ENCODE measurements at regions not wholly inside any gene's neighbourhood (a gene's known extent, or its start where the extent isn't known, plus 50 kb on each side); places are given as distances from the start of the nearest gene placed in this dataset.
A peak's percentile ranks its signal among the peaks of the same experiment; 100 is the strongest.

GRCh38 chr14:44204061-44204835 lies 302.8 kb downstream of the FSCB start:
- no peak for TF ChIP-seq POLR2A (IDR thresholded peaks at IDR 0.05; ENCODE audit: extremely low read depth, insufficient read length)
- TF ChIP-seq, protein P1, sequence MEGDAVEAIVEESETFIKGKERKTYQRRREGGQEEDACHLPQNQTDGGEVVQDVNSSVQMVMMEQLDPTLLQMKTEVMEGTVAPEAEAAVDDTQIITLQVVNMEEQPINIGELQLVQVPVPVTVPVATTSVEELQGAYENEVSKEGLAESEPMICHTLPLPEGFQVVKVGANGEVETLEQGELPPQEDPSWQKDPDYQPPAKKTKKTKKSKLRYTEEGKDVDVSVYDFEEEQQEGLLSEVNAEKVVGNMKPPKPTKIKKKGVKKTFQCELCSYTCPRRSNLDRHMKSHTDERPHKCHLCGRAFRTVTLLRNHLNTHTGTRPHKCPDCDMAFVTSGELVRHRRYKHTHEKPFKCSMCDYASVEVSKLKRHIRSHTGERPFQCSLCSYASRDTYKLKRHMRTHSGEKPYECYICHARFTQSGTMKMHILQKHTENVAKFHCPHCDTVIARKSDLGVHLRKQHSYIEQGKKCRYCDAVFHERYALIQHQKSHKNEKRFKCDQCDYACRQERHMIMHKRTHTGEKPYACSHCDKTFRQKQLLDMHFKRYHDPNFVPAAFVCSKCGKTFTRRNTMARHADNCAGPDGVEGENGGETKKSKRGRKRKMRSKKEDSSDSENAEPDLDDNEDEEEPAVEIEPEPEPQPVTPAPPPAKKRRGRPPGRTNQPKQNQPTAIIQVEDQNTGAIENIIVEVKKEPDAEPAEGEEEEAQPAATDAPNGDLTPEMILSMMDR (IDR thresholded peaks at IDR 0.05; ENCODE audit: low read depth, low read length) = no peak
- TF ChIP-seq, protein P2, sequence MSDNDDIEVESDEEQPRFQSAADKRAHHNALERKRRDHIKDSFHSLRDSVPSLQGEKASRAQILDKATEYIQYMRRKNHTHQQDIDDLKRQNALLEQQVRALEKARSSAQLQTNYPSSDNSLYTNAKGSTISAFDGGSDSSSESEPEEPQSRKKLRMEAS (IDR thresholded peaks at IDR 0.05; ENCODE audit: low read depth, low read length) = no peak
- no peak for TF ChIP-seq MYC (IDR thresholded peaks at IDR 0.05; ENCODE audit: low read depth, low read length)
- no peak overlapping the region for H3K4me3 ChIP-seq (ENCODE audit: low read depth, low read length)
- no peak for DNase-seq (ENCODE audit: low read depth)

DNA sequence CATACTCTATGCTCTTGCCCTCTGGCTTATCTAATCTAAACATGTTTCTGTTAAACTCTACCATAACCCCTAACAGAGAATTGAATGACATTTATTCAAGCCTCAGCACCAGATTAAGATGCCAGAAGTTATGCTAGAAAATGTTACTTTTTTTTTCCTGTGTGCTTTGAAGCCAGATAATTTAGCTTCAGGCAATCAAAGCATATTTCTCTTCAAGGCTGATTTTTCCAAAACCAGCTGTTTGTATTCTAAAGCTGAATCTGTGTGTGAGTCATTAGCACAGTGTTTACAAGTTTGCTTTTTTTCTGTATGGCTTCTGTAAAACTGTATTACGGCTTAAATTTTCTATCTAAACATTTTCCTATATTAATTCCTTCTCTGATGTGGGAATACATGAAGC lies 326.1 kb downstream of the FSCB start:
- TF ChIP-seq MYC (IDR thresholded peaks at IDR 0.05; ENCODE audit: low read depth, low read length) = no peak
- no peak overlapping the region for H3K4me3 ChIP-seq (ENCODE audit: low read depth, low read length)
- no peak for DNase-seq (ENCODE audit: low read depth)

- TF ChIP-seq POLR2A (IDR thresholded peaks at IDR 0.05; ENCODE audit: extremely low read depth, insufficient read length) = no peak
- TF ChIP-seq MYC (IDR thresholded peaks at IDR 0.05; ENCODE audit: low read depth, low read length) = no peak
- TF ChIP-seq, protein P2 (IDR thresholded peaks at IDR 0.05; ENCODE audit: low read depth, low read length) = no peak
- TF ChIP-seq, protein P1 (IDR thresholded peaks at IDR 0.05; ENCODE audit: low read depth, low read length) = no peak
- DNase-seq (ENCODE audit: low read depth) = no peak
- H3K4me3 ChIP-seq (ENCODE audit: low read depth, low read length) = no peak overlapping the region
Measured at GRCh38 chr14:44170556-44170955, 336.5 kb downstream of the FSCB start.

DNA sequence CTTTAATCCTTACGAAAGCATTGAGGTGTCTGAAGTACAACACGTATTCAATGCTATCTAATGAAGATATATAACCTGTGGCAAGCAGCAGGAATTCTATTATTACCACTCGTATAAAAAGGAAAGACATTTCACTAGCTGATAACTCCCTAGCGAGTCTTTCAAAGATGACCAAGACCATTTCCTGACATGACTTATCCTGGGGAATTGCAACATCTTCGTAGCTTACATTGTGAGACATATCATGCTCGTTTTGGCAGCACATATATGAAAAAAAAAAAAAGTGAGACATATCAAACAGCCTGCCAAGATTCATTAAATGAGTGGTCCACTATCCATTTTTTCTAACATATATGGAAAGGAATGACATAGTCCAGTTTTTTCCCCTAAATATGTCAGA lies 337.0 kb downstream of the FSCB start:
- TF ChIP-seq POLR2A (IDR thresholded peaks at IDR 0.05; ENCODE audit: extremely low read depth, insufficient read length) = no peak
- DNase-seq (ENCODE audit: low read depth) = peak; percentile 5
- H3K4me3 ChIP-seq (ENCODE audit: low read depth, low read length) = no peak overlapping the region

DNA sequence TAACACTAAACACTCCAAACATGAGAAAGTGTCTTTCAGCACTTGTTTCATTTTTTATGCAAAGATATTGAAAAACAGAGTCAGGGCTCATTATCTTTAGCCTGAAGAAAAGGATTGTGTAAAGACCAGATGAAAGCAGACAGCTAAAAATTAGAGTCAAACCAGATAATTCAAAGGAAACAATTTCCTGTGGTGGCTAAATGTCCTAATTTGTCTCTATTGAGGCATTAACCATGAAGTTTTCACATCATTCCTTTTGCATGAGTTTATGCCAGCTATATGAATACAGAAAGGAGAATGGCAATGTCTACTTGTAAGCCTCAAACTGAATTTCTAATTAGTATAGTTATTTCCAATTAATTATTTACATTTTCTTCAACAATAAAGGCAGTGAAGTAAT lies 338.5 kb downstream of the FSCB start:
- H3K4me3 ChIP-seq (ENCODE audit: low read depth, low read length) = no peak overlapping the region
- no peak for DNase-seq (ENCODE audit: low read depth)
- TF ChIP-seq POLR2A (IDR thresholded peaks at IDR 0.05; ENCODE audit: extremely low read depth, insufficient read length) (no peak), MYC (IDR thresholded peaks at IDR 0.05; ENCODE audit: low read depth, low read length) (no peak)
- TF ChIP-seq, protein P2 (IDR thresholded peaks at IDR 0.05; ENCODE audit: low read depth, low read length) = no peak
- TF ChIP-seq, protein P1 (IDR thresholded peaks at IDR 0.05; ENCODE audit: low read depth, low read length) = no peak

GRCh38 chr14:44166611-44167010 lies 340.5 kb downstream of the FSCB start:
- TF ChIP-seq, protein P2 (IDR thresholded peaks at IDR 0.05; ENCODE audit: low read depth, low read length) = no peak
- TF ChIP-seq POLR2A (IDR thresholded peaks at IDR 0.05; ENCODE audit: extremely low read depth, insufficient read length) = no peak
- TF ChIP-seq MYC (IDR thresholded peaks at IDR 0.05; ENCODE audit: low read depth, low read length) = no peak
- TF ChIP-seq, protein P1 (IDR thresholded peaks at IDR 0.05; ENCODE audit: low read depth, low read length) = no peak
- no peak overlapping the region for H3K4me3 ChIP-seq (ENCODE audit: low read depth, low read length)
- no peak for DNase-seq (ENCODE audit: low read depth)

- no peak overlapping the region for H3K4me3 ChIP-seq (ENCODE audit: low read depth, low read length)
- no peak for TF ChIP-seq POLR2A (IDR thresholded peaks at IDR 0.05; ENCODE audit: extremely low read depth, insufficient read length)
- TF ChIP-seq MYC (IDR thresholded peaks at IDR 0.05; ENCODE audit: low read depth, low read length) = no peak
- TF ChIP-seq, protein P1 (IDR thresholded peaks at IDR 0.05; ENCODE audit: low read depth, low read length) = no peak
- TF ChIP-seq, protein P2 (IDR thresholded peaks at IDR 0.05; ENCODE audit: low read depth, low read length) = no peak
- DNase-seq (ENCODE audit: low read depth) = no peak
Measured at GRCh38 chr14:44165936-44166335, 341.1 kb downstream of the FSCB start.

Measured in NB4 (cell line).